ENCODE measurements at regions not wholly inside any gene's neighbourhood (a gene's known extent, or its start where the extent isn't known, plus 50 kb on each side); places are given as distances from the start of the nearest gene placed in this dataset.
"Not testable (repeated sequence)": the region's sequence is repeated elsewhere in the genome, so short reads cannot be mapped to it uniquely, and the experiment has no call there.

GRCh38 chr1:213457733-213458132, 406.7 kb downstream of the RPS6KC1 start:
- Mint-ChIP-seq H3K4me3 (no peak overlapping the region), H3K27me3 (ENCODE audit: low read depth) (peaks cover 2% of the 10 kb centered on the region), H3K9me3 (peaks cover 3% of the 10 kb centered on the region), H3K4me1 (ENCODE audit: low read depth) (no peaks in the 10 kb centered on the region), H3K27ac (no peak overlapping the region), H3K36me3 (ENCODE audit: low read depth) (no peaks in the 10 kb centered on the region)
- no peak for DNase-seq
- intact Hi-C loops (cut with micrococcal nuclease) = no loop called here
- CTCF ChIA-PET = no interaction called here

- CTCF ChIA-PET, H3K9me3 Mint-ChIP-seq: not testable (repeated sequence)
Observed at GRCh38 chr1:213462374-213462773, 411.3 kb downstream of the RPS6KC1 start.

GRCh38 chr1:213464786-213465460, 413.9 kb downstream of the RPS6KC1 start:
- Mint-ChIP-seq H3K4me3 (no peak overlapping the region), H3K4me1 (ENCODE audit: low read depth) (no peaks in the 10 kb centered on the region), H3K9me3 (peaks cover under 1% of the 10 kb centered on the region), H3K27me3 (ENCODE audit: low read depth) (peaks cover 6% of the 10 kb centered on the region), H3K36me3 (ENCODE audit: low read depth) (no peaks in the 10 kb centered on the region), H3K27ac (no peak overlapping the region)
- intact Hi-C loops (cut with micrococcal nuclease) = no loop called here
- CTCF ChIA-PET = no interaction called here
- no peak for DNase-seq

More at GRCh38 chr1:213462374-213462773, 411.3 kb downstream of the RPS6KC1 start:
- H3K4me1 Mint-ChIP-seq (ENCODE audit: low read depth); H3K27ac Mint-ChIP-seq; H3K36me3 Mint-ChIP-seq (ENCODE audit: low read depth); H3K4me3 Mint-ChIP-seq; DNase-seq; H3K27me3 Mint-ChIP-seq (ENCODE audit: low read depth); intact Hi-C loops (cut with micrococcal nuclease): not testable (repeated sequence)

DNA sequence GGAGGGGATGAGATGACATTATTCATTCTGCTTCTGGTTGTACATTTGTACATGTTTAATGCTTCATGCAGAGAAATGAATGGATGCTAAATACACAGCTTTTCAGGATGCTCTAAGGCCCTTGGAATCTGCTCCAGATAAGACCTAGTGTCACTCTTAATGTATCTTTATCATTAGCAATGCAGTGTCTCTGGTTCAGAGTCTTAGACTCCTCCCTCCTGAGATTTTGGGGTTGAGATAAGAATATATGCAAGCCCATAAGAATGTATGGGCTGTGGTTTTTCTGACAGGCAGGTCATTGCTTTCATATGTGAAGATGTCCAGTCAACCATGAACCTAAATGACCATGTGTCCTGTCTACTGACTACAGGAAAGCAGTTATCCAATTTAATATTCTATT, 415.5 kb downstream of the RPS6KC1 start:
- Mint-ChIP-seq H3K27ac (no peak overlapping the region), H3K4me1 (ENCODE audit: low read depth) (no peaks in the 10 kb centered on the region), H3K9me3 (no peaks in the 10 kb centered on the region), H3K4me3 (no peak overlapping the region), H3K27me3 (ENCODE audit: low read depth) (peaks cover 6% of the 10 kb centered on the region), H3K36me3 (ENCODE audit: low read depth) (no peaks in the 10 kb centered on the region)
- DNase-seq = no peak
- CTCF ChIA-PET = no interaction called here
- intact Hi-C loops (cut with micrococcal nuclease) = no loop called here

DNA sequence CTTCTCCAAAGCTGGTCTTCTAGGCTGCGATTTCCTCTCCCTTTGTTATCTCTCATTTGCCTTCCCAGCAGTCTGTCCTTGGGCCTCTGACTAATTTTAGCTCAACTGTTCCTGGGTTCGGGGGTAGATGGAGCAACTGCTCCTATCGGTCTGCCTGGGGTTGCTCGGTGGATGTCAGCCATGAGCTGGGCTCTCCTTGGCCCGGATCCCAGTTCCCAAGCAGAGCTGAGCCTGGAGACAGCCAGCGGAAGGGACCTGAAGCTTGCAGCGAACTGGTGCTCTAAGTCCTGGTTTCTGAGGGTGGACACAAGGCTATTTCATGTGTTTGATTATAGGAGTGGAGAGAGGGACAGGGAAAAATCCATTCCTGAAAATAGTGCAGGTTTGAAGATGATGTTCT, 423.0 kb downstream of the RPS6KC1 start:
- H3K27me3 Mint-ChIP-seq (ENCODE audit: low read depth) = peaks cover 7% of the 10 kb centered on the region
- no peak for DNase-seq
- no peak overlapping the region for H3K4me3 Mint-ChIP-seq
- intact Hi-C loops (cut with micrococcal nuclease) = no loop called here
- H3K4me1 Mint-ChIP-seq (ENCODE audit: low read depth) = no peaks in the 10 kb centered on the region
- H3K9me3 Mint-ChIP-seq = no peaks in the 10 kb centered on the region
- no peaks in the 10 kb centered on the region for H3K36me3 Mint-ChIP-seq (ENCODE audit: low read depth)
- CTCF ChIA-PET = no interaction called here
- H3K27ac Mint-ChIP-seq = no peak overlapping the region

GRCh38 chr1:213481395-213481794, 430.4 kb downstream of the RPS6KC1 start:
- H3K27me3 Mint-ChIP-seq (ENCODE audit: low read depth) = peaks cover 6% of the 10 kb centered on the region
- no peaks in the 10 kb centered on the region for H3K36me3 Mint-ChIP-seq (ENCODE audit: low read depth)
- H3K27ac Mint-ChIP-seq = no peak overlapping the region
- CTCF ChIA-PET = no interaction called here
- H3K4me1 Mint-ChIP-seq (ENCODE audit: low read depth) = peaks cover 2% of the 10 kb centered on the region
- intact Hi-C loops (cut with micrococcal nuclease) = no loop called here
- no peaks in the 10 kb centered on the region for H3K9me3 Mint-ChIP-seq
- no peak overlapping the region for H3K4me3 Mint-ChIP-seq
- DNase-seq = no peak

DNA sequence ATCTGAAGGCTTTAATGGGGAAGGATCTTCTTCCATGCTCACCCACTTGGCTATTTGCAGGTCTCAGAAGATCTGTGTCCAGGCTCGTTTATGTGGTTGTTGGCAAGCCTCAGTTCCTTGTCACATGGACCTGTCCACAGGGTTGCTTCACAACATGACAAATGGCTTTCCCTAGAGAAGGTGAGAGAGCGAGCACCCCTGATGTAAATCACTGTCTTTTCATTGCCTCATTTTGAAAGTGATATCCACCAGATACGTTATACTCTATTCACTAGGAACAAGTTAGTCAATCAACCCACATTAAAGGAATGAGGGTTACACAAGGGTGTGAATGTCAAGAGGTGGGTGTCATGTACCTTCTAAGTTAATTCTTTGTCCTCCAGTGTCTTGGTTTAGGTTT, 433.3 kb downstream of the RPS6KC1 start:
- Mint-ChIP-seq H3K27me3 (ENCODE audit: low read depth) (peaks cover 4% of the 10 kb centered on the region), H3K4me1 (ENCODE audit: low read depth) (peaks cover 2% of the 10 kb centered on the region), H3K9me3 (no peaks in the 10 kb centered on the region), H3K27ac (no peak overlapping the region), H3K4me3 (no peak overlapping the region), H3K36me3 (ENCODE audit: low read depth) (no peaks in the 10 kb centered on the region)
- intact Hi-C loops (cut with micrococcal nuclease) = no loop called here
- no peak for DNase-seq
- CTCF ChIA-PET = no interaction called here

DNA sequence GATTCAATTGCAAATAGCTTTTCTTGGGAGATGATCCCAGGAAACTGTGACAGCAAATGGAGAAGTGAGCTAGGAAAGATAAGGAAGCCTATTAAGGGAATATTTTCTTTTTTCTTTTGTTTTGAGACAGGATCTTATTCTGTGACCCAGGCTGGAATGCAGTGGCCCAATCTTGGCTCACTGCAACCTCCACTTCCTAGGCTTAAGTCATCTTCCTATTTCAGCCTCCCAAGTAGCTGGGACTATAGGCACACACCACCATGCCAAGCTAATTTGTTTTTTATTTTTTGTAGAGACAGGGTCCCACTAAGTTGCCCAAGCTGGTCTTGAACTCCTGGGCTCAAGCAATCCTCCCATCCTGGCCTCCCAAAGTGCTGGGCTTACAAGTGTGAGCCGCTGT, 433.7 kb downstream of the RPS6KC1 start:
- no peaks in the 10 kb centered on the region for H3K9me3 Mint-ChIP-seq
- H3K36me3 Mint-ChIP-seq (ENCODE audit: low read depth) = no peaks in the 10 kb centered on the region
- intact Hi-C loops (cut with micrococcal nuclease) = no loop called here
- no peak overlapping the region for H3K4me3 Mint-ChIP-seq
- CTCF ChIA-PET = no interaction called here
- no peak for DNase-seq
- H3K27me3 Mint-ChIP-seq (ENCODE audit: low read depth) = peaks cover 6% of the 10 kb centered on the region
- H3K27ac Mint-ChIP-seq = no peak overlapping the region
- H3K4me1 Mint-ChIP-seq (ENCODE audit: low read depth) = peaks cover 2% of the 10 kb centered on the region

- Mint-ChIP-seq H3K4me3 (no peak overlapping the region), H3K36me3 (ENCODE audit: low read depth) (no peaks in the 10 kb centered on the region), H3K27ac (no peak overlapping the region), H3K27me3 (ENCODE audit: low read depth) (peaks cover 11% of the 10 kb centered on the region), H3K4me1 (ENCODE audit: low read depth) (peaks cover 2% of the 10 kb centered on the region), H3K9me3 (no peaks in the 10 kb centered on the region)
- DNase-seq = no peak
- CTCF ChIA-PET = no interaction called here
- intact Hi-C loops (cut with micrococcal nuclease) = no loop called here
Observed at GRCh38 chr1:213486488-213486887, 435.4 kb downstream of the RPS6KC1 start.

DNA sequence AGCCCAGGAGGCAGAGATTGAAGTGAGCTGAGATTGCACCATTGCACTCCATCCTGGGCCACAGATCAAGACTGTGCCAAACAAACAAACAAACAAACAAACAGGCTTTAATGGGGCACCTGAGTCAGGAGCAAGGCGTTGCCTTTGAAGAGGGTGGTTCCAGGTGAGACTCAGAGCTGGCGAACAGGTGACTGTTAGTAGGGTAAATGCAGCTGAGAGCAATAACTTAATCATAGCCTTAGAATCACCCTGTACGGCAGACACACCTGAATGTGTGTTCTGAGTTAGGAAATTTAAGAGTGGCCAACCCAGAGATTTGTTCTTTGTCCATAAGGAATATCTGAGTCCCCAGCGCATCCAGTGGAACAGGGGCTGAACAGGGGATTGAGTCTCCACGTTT, 440.4 kb downstream of the RPS6KC1 start:
- CTCF ChIA-PET = no interaction called here
- Mint-ChIP-seq H3K4me3 (no peak overlapping the region), H3K36me3 (ENCODE audit: low read depth) (no peaks in the 10 kb centered on the region), H3K27me3 (ENCODE audit: low read depth) (peaks cover 7% of the 10 kb centered on the region), H3K27ac (no peak overlapping the region), H3K9me3 (no peaks in the 10 kb centered on the region), H3K4me1 (ENCODE audit: low read depth) (no peaks in the 10 kb centered on the region)
- DNase-seq = no peak
- intact Hi-C loops (cut with micrococcal nuclease) = no loop called here

DNA sequence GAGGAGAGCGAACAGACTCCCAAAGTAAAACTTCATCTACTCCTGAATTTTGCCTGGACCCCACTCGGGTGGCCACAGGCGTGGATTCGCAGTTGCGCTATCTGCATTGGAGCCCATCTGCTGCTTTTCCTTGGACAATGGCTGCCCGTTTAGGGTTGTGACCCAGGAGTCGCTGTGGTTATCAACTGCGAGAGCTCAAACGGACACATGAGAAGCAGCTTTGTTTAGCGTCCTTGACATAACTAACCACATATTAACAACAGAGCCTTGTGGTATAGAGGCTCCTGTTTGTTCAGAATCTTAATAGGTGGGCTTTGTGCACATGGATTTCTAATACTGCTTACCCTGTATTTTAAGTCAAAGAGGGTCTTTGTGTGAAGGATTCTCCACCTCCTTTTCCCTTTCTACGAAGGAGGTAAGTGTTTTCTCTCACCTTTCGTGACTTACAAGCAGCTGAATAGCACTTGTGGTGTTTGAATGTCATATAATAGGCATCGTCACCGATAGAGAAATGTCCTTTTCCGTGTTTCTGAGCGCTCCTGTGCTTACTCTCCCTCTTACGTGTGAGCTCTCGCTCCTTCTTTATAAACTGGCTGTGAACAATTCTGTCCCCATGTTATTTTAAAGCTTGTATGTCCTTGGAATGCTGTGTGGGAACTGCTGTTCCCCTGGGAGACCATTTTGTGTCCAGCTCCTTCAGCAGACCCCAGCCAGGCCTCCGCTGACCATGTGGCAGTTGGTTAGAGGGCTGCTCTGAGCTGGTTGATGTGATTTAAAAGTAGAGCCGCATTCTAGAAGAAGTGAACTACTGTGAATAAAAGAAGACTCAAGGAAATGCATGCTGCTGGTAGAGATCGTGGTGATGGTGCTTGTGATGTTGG, 441.4 kb downstream of the RPS6KC1 start:
- Mint-ChIP-seq H3K4me3 (no peak overlapping the region), H3K36me3 (ENCODE audit: low read depth) (no peaks in the 10 kb centered on the region), H3K4me1 (ENCODE audit: low read depth) (no peaks in the 10 kb centered on the region), H3K27ac (no peak overlapping the region), H3K9me3 (no peaks in the 10 kb centered on the region), H3K27me3 (ENCODE audit: low read depth) (peaks cover 7% of the 10 kb centered on the region)
- no peak for DNase-seq
- CTCF ChIA-PET = interaction anchor here (0.6 kb wide), 1 partner anchor 366 kb away, joined by 4 read pairs; no protein-coding TSS in a partner anchor
- intact Hi-C loops (cut with micrococcal nuclease) = no loop called here

- no peaks in the 10 kb centered on the region for H3K4me1 Mint-ChIP-seq (ENCODE audit: low read depth)
- CTCF ChIA-PET = no interaction called here
- intact Hi-C loops (cut with micrococcal nuclease) = no loop called here
- no peaks in the 10 kb centered on the region for H3K36me3 Mint-ChIP-seq (ENCODE audit: low read depth)
- H3K27ac Mint-ChIP-seq = no peak overlapping the region
- peaks cover 5% of the 10 kb centered on the region for H3K27me3 Mint-ChIP-seq (ENCODE audit: low read depth)
- DNase-seq = no peak
- peaks cover 2% of the 10 kb centered on the region for H3K9me3 Mint-ChIP-seq
- no peak overlapping the region for H3K4me3 Mint-ChIP-seq
Observed at GRCh38 chr1:213499444-213499843, 448.4 kb downstream of the RPS6KC1 start.
